ENCODE measurements at regions not wholly inside any gene's neighbourhood (a gene's known extent, or its start where the extent isn't known, plus 50 kb on each side); places are given as distances from the start of the nearest gene placed in this dataset.

GRCh38 chr13:59447846-59448620 is 715.7 kb downstream of the DIAPH3 start:
- TF ChIP-seq POLR2AphosphoS5 (IDR thresholded peaks at IDR 0.05), result no peak
- no peak for TF ChIP-seq CTCF (IDR thresholded peaks at IDR 0.05; ENCODE audit: poor library complexity, severe bottlenecking)
- TF ChIP-seq TAF1 (IDR thresholded peaks at IDR 0.05; ENCODE audit: low read depth), result no peak
- TF ChIP-seq RAD21 (conservative IDR thresholded peaks at IDR 0.05), result no peak
- no peak for TF ChIP-seq EP300 (conservative IDR thresholded peaks at IDR 0.05; ENCODE audit: poor library complexity, severe bottlenecking)
- TF ChIP-seq SMC3 (conservative IDR thresholded peaks at IDR 0.05; ENCODE audit: poor library complexity), result no peak
